Activated CD8-positive, alpha-beta memory T cell treated with anti-CD3 and anti-CD28 coated beads for 1 hour (primary cell): ENCODE measurements at regions not wholly inside any gene's neighbourhood (a gene's known extent, or its start where the extent isn't known, plus 50 kb on each side); places are given as distances from the start of the nearest gene placed in this dataset.
A peak's percentile ranks its signal among the peaks of the same experiment; 100 is the strongest.
"Not testable (repeated sequence)": the region's sequence is repeated elsewhere in the genome, so short reads cannot be mapped to it uniquely, and the experiment has no call there.

Experiments used
- DNase-seq, 2 donors: peaks; one replicate each; pipeline ENCODE4 v3.0.0-alpha.2; 2020; ENCODE audit warnings: low read depth in 1 of 2; ENCODE audit errors: extremely low read depth in 1 of 2

GRCh38 chr9:41273549-41274267 lies 84.6 kb upstream of the ZNG1F start:
- peak; percentile 48 to 59 for DNase-seq

- DNase-seq, result not testable (repeated sequence)
Measured at GRCh38 chr9:41272879-41273548, 83.9 kb upstream of the ZNG1F start.

GRCh38 chr9:41270992-41271391 lies 81.9 kb upstream of the ZNG1F start:
- DNase-seq, result not testable (repeated sequence)

- not testable (repeated sequence) for DNase-seq
Measured at GRCh38 chr9:41269471-41269870, 80.4 kb upstream of the ZNG1F start.

- DNase-seq, result not testable (repeated sequence)
Measured at GRCh38 chr9:41269054-41269453, 79.9 kb upstream of the ZNG1F start.

- DNase-seq, result not testable (repeated sequence)
Measured at GRCh38 chr9:41266602-41267001, 77.5 kb upstream of the ZNG1F start.

GRCh38 chr9:41266000-41266399 lies 76.9 kb upstream of the ZNG1F start:
- not testable (repeated sequence) for DNase-seq

GRCh38 chr9:41251973-41252372 lies 62.9 kb upstream of the ZNG1F start:
- DNase-seq, result not testable (repeated sequence)

GRCh38 chr9:41251101-41251500 lies 62.0 kb upstream of the ZNG1F start:
- not testable (repeated sequence) for DNase-seq

- not testable (repeated sequence) for DNase-seq
Measured at GRCh38 chr9:41246702-41247101, 57.6 kb upstream of the ZNG1F start.
